ENCODE measurements at regions not wholly inside any gene's neighbourhood (a gene's known extent, or its start where the extent isn't known, plus 50 kb on each side); places are given as distances from the start of the nearest gene placed in this dataset.

GRCh38 chr2:208793434-208793833, 386.8 kb downstream of the PTH2R start:
- POLR2A ChIA-PET (ENCODE audit: partially characterized antibody): no interaction called here
- Histone ChIP-seq H3K27ac (ENCODE audit: low read depth, low read length) (no peak overlapping the region), H3K14ac (ENCODE audit: insufficient read length) (no peak overlapping the region), H4K8ac (ENCODE audit: extremely low read depth, insufficient read depth, low read length) (no peak overlapping the region), H3K4me2 (ENCODE audit: insufficient read depth in 1 of 2, low read depth in 2 of 2, low read length in 2 of 2) (no peak overlapping the region), H3K27me3 (replicated peaks in 1 of 4; ENCODE audit: control insufficient read depth in 3 of 4, extremely low read depth in 1 of 4, insufficient read depth in 3 of 4, low read length in 3 of 4) (no peaks in the 10 kb centered on the region), H3K23me2 (ENCODE audit: low read depth, low read length) (no peaks in the 10 kb centered on the region), H2BK15ac (ENCODE audit: low read length) (no peak overlapping the region), H3K79me1 (ENCODE audit: low read depth, low read length) (no peaks in the 10 kb centered on the region), H3K36me3 (ENCODE audit: control insufficient read depth in 2 of 4, insufficient read depth in 4 of 4, low read length in 3 of 4) (no peaks in the 10 kb centered on the region), H3K79me2 (ENCODE audit: control insufficient read depth in 1 of 2, insufficient read depth in 2 of 2, low read length in 2 of 2) (no peaks in the 10 kb centered on the region), H3K56ac (replicated peaks; ENCODE audit: insufficient read length, low read depth, low read length) (no peak overlapping the region), H3K18ac (ENCODE audit: extremely low read depth, low read length) (no peak overlapping the region), H4K20me1 (replicated peaks in 1 of 2; ENCODE audit: control insufficient read depth in 1 of 2, insufficient read depth in 2 of 2, low read length in 2 of 2) (no peaks in the 10 kb centered on the region), H2BK120ac (replicated peaks; ENCODE audit: low read depth, low read length) (no peak overlapping the region), H4K5ac (ENCODE audit: insufficient read length, low read depth, low read length) (no peak overlapping the region), H3K9ac (replicated peaks in 1 of 4; ENCODE audit: extremely low read depth in 1 of 4, low read depth in 3 of 4, low read length in 3 of 4) (no peak overlapping the region), H2BK12ac (ENCODE audit: low read depth, low read length) (no peak overlapping the region), H3K9me3 (ENCODE audit: insufficient read depth in 2 of 2, low read depth in 1 of 2, low read length in 1 of 2) (no peaks in the 10 kb centered on the region), H2BK5ac (ENCODE audit: low read depth, low read length) (no peak overlapping the region), H2AK5ac (ENCODE audit: low read depth, low read length) (no peak overlapping the region), H3K23ac (ENCODE audit: insufficient read length) (no peak overlapping the region), H3K4me3 (ENCODE audit: extremely low read depth in 1 of 4, insufficient read depth in 2 of 4, low read depth in 3 of 4, low read length in 4 of 4) (no peak overlapping the region), H4K91ac (replicated peaks; ENCODE audit: insufficient read length, low read length) (no peak overlapping the region), H2BK20ac (ENCODE audit: low read length) (no peak overlapping the region), H2AFZ (ENCODE audit: low read length) (no peak overlapping the region), H3K4ac (replicated peaks; ENCODE audit: insufficient read length, low read depth, low read length) (no peak overlapping the region), H3K4me1 (replicated peaks in 1 of 4; ENCODE audit: control insufficient read depth in 3 of 4, insufficient read depth in 4 of 4, low read length in 3 of 4) (no peaks in the 10 kb centered on the region)
- no peak for FAIRE-seq
- no peak for TF ChIP-seq SIRT6 (IDR thresholded peaks at IDR 0.05; ENCODE audit: low read length)
- peak; percentile 49; the same call in 1 of the 2 replicates for TF ChIP-seq MAFK (IDR thresholded peaks at IDR 0.05; ENCODE audit: low read depth, low read length)
- TF ChIP-seq TEAD4 (IDR thresholded peaks at IDR 0.05; ENCODE audit: low read depth, low read length): no peak
- no peak for TF ChIP-seq SAP30 (IDR thresholded peaks at IDR 0.05; ENCODE audit: insufficient read depth, insufficient replicate concordance, low read length)
- no peak for TF ChIP-seq ZNF274 (IDR thresholded peaks at IDR 0.05; ENCODE audit: borderline replicate concordance, extremely low read depth, low read length)
- CTCF ChIA-PET (ENCODE audit: partially characterized antibody): no interaction called here
- DNase-seq (ENCODE audit: low read depth in 1 of 2, low spot score in 2 of 2): no peak
- 90% methylated on average over 3 of the region's 3 CpGs; no CpG with 5 or more reads in 1 of the 2 experiments for WGBS, 2 experiments (ENCODE audit: extremely low coverage in 1 of 2, insufficient coverage in 1 of 2, insufficient read length in 1 of 2, insufficient replicate concordance in 2 of 2, low coverage in 1 of 2, low lambda C conversion rate in 2 of 2, missing lambda C conversion rate in 1 of 2)
